C4-2B (cell line): ENCODE measurements at regions not wholly inside any gene's neighbourhood (a gene's known extent, or its start where the extent isn't known, plus 50 kb on each side); places are given as distances from the start of the nearest gene placed in this dataset.
"Not testable (repeated sequence)": the region's sequence is repeated elsewhere in the genome, so short reads cannot be mapped to it uniquely, and the experiment has no call there.

Source experiments
- H3K27ac ChIP-seq: fragments of 450-650 bp; 2 replicates; pipeline ENCODE4 v1.5.1; 2017
- CTCF ChIP-seq: fragments of 450-650 bp; conservative IDR thresholded peaks from 2 replicates; pipeline ENCODE4 v1.5.1; 2017; ENCODE audit warnings: mild to moderate bottlenecking
- ZFX ChIP-seq: fragments of 450-650 bp; IDR thresholded peaks from 2 replicates; pipeline ENCODE4 v1.6.1; 2017

DNA sequence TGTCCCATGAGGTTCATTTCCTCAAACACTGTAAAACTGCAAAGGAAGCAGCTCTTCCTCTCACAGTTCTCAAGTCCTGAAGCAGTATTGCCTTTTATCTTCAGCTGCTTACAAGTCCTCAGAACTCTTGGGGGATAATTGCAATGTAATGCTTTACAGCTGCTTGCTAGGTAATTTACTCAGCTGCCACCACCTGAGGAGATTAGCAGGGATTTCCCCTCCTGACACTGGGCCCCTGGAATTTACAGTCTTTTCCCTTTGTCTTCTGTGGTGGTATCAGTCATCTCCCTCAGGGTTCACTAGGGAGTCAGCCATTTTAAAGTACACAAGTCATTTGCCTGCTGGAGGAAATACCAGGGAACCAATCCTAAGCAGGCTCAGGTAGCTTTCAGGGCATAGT, 754.3 kb upstream of the GRAMD2B start:
- TF ChIP-seq CTCF (no peak), ZFX (no peak)

GRCh38 chr5:125673359-125673950, 749.8 kb upstream of the GRAMD2B start:
- TF ChIP-seq ZFX (no peak), CTCF (peak; percentile 18)
- no peak overlapping the region for H3K27ac ChIP-seq

More for the DNA sequence above, 754.3 kb upstream of the GRAMD2B start:
- H3K27ac ChIP-seq = no peak overlapping the region

DNA sequence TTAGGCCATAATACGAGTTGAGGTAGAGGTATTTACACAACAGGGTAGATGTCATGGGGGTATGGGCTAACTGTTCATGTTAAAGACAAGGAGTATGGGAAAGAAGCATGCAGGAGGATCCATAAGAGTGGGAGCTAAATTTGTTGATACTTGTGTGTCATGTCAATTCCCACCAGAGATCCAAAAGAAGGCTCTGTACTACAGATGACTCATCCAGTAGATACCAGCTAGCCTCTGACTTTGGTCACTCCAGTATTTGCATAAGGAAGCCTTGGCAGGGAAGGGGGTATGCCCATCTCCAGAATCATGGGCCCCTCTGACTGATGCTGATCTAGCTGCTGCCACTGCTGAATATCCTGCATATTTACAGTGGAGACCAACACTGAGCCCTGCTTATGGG, 743.7 kb upstream of the GRAMD2B start:
- TF ChIP-seq ZFX = no peak
- no peak for TF ChIP-seq CTCF

GRCh38 chr5:125683669-125684068, 739.5 kb upstream of the GRAMD2B start:
- H3K27ac ChIP-seq = no peak overlapping the region
- TF ChIP-seq CTCF (no peak), ZFX (no peak)

More for the DNA sequence above, 743.7 kb upstream of the GRAMD2B start:
- no peak overlapping the region for H3K27ac ChIP-seq

GRCh38 chr5:125685771-125686170, 737.4 kb upstream of the GRAMD2B start:
- H3K27ac ChIP-seq = no peak overlapping the region
- TF ChIP-seq ZFX (no peak), CTCF (no peak)

DNA sequence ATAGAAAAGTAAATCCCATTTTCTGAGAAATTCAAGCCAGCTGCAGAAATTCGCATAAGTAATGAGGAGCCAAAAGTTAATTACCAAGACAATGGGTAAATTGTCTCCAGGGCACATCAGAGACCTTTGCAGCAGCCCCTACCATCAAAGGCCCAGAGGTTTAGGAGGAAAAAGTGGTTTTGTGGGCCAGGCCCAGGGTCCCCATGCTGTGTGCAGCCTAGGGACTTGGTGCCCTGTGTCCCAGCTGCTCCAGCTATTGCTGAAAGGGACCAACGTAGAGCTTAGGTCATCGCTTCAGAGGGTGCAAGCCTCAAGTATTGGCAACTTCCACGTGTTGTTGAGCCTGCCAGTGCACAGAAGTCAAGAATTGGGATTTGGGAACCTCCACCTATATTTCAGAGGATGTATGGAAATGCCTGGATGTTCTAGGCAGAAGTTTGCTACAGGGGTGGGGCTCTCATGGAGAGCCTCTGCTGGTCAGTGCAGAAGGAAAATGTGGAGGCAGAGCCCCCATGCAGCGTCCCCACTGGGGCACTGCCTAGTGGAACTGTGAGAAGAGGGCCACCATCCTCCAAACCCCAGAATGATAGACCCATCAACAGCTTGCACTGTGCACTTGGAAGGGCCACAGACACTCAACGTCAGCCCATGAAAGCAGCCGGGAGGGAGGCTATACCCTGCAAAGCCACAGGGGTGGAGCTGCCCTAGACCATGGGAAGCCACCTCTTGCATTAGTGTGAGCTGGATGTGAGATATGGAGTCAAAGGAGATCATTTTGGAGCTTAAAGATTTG, 731.3 kb upstream of the GRAMD2B start:
- H3K27ac ChIP-seq = not testable (repeated sequence)

GRCh38 chr5:125695996-125696655, 727.1 kb upstream of the GRAMD2B start:
- TF ChIP-seq ZFX (no peak), CTCF (no peak)
- no peak overlapping the region for H3K27ac ChIP-seq
